Fibroblast of the conjunctiva (primary cell): ENCODE measurements at regions not wholly inside any gene's neighbourhood (a gene's known extent, or its start where the extent isn't known, plus 50 kb on each side); places are given as distances from the start of the nearest gene placed in this dataset.
"Not testable (repeated sequence)": the region's sequence is repeated elsewhere in the genome, so short reads cannot be mapped to it uniquely, and the experiment has no call there.

Experiments used
- DNase-seq: peaks from one replicate; pipeline ENCODE4 v3.0.0-alpha.2; 2010; ENCODE audit warnings: low read depth

- DNase-seq = no peak
These were observed 972.5 kb upstream of the CTNND2 start for GRCh38 chr5:12876541-12877298.

- no peak for DNase-seq
These were observed 966.8 kb upstream of the CTNND2 start for GRCh38 chr5:12870872-12871539.

GRCh38 chr5:12865529-12865928, 961.3 kb upstream of the CTNND2 start:
- no peak for DNase-seq

GRCh38 chr5:12861886-12862654, 957.8 kb upstream of the CTNND2 start:
- DNase-seq = no peak

- DNase-seq = not testable (repeated sequence)
These were observed 951.9 kb upstream of the CTNND2 start for GRCh38 chr5:12856105-12856504.

GRCh38 chr5:12854386-12854785, 950.1 kb upstream of the CTNND2 start:
- DNase-seq = no peak

- no peak for DNase-seq
These were observed 947.5 kb upstream of the CTNND2 start for GRCh38 chr5:12851761-12852160.

- no peak for DNase-seq
These were observed 944.5 kb upstream of the CTNND2 start for GRCh38 chr5:12848709-12849108.

GRCh38 chr5:12845549-12846159, 941.4 kb upstream of the CTNND2 start:
- no peak for DNase-seq

- no peak for DNase-seq
These were observed 936.7 kb upstream of the CTNND2 start for GRCh38 chr5:12840972-12841371.

- no peak for DNase-seq
These were observed 933.3 kb upstream of the CTNND2 start for GRCh38 chr5:12837592-12837991.

- no peak for DNase-seq
These were observed 920.9 kb upstream of the CTNND2 start for GRCh38 chr5:12825163-12825562.

GRCh38 chr5:12805165-12805698, 901.0 kb upstream of the CTNND2 start:
- DNase-seq = no peak

GRCh38 chr5:12799165-12799564, 894.9 kb upstream of the CTNND2 start:
- DNase-seq = no peak

- no peak for DNase-seq
These were observed 891.1 kb upstream of the CTNND2 start for GRCh38 chr5:12795333-12795663.

GRCh38 chr5:12794476-12795332, 890.5 kb upstream of the CTNND2 start:
- no peak for DNase-seq

GRCh38 chr5:12793373-12793772, 889.1 kb upstream of the CTNND2 start:
- DNase-seq = no peak

- DNase-seq = no peak
These were observed 876.3 kb upstream of the CTNND2 start for GRCh38 chr5:12780536-12780935.

- no peak for DNase-seq
These were observed 873.1 kb upstream of the CTNND2 start for GRCh38 chr5:12777342-12777741.

- DNase-seq = no peak
These were observed 868.0 kb upstream of the CTNND2 start for GRCh38 chr5:12772276-12772675.

GRCh38 chr5:12759377-12759776, 855.1 kb upstream of the CTNND2 start:
- no peak for DNase-seq
